ENCODE measurements at regions not wholly inside any gene's neighbourhood (a gene's known extent, or its start where the extent isn't known, plus 50 kb on each side); places are given as distances from the start of the nearest gene placed in this dataset.

DNA sequence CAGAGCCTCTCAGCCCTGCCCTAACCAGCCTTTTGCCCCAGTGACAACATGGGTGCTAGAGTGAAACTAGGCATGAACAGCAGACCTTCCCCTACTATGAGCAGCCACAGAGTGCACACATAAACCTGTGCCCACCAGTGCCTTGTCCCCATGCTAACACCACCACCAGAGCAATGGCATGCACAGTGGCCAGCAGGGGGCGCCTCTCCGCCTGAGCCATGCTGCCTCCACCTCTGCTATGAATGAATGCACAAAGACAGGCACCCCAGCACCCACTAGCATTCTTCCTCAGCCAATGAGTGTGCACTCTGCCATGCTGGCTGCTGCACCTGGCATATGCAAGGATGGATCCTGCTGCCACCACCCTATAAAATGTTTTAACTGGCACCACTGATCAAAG lies 286.9 kb upstream of the FGF16 start:
- no peak for TF ChIP-seq HDGF (IDR thresholded peaks at IDR 0.05; ENCODE audit: borderline replicate concordance)
- TF ChIP-seq LEF1 (IDR thresholded peaks at IDR 0.05; ENCODE audit: borderline replicate concordance): no peak
- no peak for TF ChIP-seq BHLHE40 (IDR thresholded peaks at IDR 0.05; ENCODE audit: borderline replicate concordance)
- TF ChIP-seq CTBP1 (IDR thresholded peaks at IDR 0.05; ENCODE audit: borderline replicate concordance): no peak
- TF ChIP-seq TARDBP (IDR thresholded peaks at IDR 0.05): no peak
- no peak for TF ChIP-seq FOXK2 (IDR thresholded peaks at IDR 0.05)
- TF ChIP-seq, protein P1, sequence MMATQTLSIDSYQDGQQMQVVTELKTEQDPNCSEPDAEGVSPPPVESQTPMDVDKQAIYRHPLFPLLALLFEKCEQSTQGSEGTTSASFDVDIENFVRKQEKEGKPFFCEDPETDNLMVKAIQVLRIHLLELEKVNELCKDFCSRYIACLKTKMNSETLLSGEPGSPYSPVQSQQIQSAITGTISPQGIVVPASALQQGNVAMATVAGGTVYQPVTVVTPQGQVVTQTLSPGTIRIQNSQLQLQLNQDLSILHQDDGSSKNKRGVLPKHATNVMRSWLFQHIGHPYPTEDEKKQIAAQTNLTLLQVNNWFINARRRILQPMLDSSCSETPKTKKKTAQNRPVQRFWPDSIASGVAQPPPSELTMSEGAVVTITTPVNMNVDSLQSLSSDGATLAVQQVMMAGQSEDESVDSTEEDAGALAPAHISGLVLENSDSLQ (IDR thresholded peaks at IDR 0.05): no peak
- TF ChIP-seq ELF4 (IDR thresholded peaks at IDR 0.05): no peak
- no peak for TF ChIP-seq SP1 (IDR thresholded peaks at IDR 0.05)
- no peak for TF ChIP-seq FOXA1 (IDR thresholded peaks at IDR 0.05)
- TF ChIP-seq SUZ12 (IDR thresholded peaks at IDR 0.05): no peak
- no peak for TF ChIP-seq ZNF384 (IDR thresholded peaks at IDR 0.05)
- TF ChIP-seq FOXM1 (IDR thresholded peaks at IDR 0.05; ENCODE audit: borderline replicate concordance): no peak
- TF ChIP-seq NFRKB (IDR thresholded peaks at IDR 0.05): no peak

Data from HEK293T (cell line).